Forelimb muscle (tissue), 1 donor: ENCODE measurements at regions not wholly inside any gene's neighbourhood (a gene's known extent, or its start where the extent isn't known, plus 50 kb on each side); places are given as distances from the start of the nearest gene placed in this dataset.
"Not testable (repeated sequence)": the region's sequence is repeated elsewhere in the genome, so short reads cannot be mapped to it uniquely, and the experiment has no call there.

Experiments used
- DNase-seq: peaks from one replicate; pipeline ENCODE4 v3.0.0-alpha.2; 2013; ENCODE audit warnings: low read depth

DNA sequence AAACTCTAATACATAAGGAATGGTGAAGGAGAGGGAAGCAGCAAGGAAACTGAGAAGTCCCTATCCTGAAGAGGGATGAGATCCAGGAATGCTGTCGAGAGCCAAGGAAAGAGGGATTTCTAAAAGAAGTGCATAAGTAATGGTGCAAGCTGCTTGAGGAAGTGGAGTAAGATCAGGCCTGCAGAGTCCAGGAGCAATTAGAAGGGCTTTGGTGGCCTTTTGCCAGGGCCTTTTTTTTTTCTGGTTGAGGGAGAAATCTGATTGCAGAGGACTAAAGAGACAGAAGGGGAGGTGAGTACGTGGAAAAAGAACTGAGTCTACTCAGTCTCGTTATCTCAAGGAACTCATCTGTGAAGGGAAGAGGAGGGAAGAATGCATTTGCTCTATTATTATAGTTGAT lies 396.2 kb downstream of the UTRN start:
- DNase-seq: no peak

GRCh38 chr6:144683216-144684070 lies 398.3 kb downstream of the UTRN start:
- DNase-seq: no peak

GRCh38 chr6:144688713-144689112 lies 403.6 kb downstream of the UTRN start:
- DNase-seq: no peak

- DNase-seq: no peak
Observed at GRCh38 chr6:144689503-144690040, 404.4 kb downstream of the UTRN start.

- peak; percentile 51 for DNase-seq
Observed at GRCh38 chr6:144690133-144690532, 405.0 kb downstream of the UTRN start.

- peak; percentile 34 for DNase-seq
Observed at GRCh38 chr6:144690666-144691065, 405.5 kb downstream of the UTRN start.

- DNase-seq: not testable (repeated sequence)
Observed at GRCh38 chr6:144692050-144692449, 406.9 kb downstream of the UTRN start.

DNA sequence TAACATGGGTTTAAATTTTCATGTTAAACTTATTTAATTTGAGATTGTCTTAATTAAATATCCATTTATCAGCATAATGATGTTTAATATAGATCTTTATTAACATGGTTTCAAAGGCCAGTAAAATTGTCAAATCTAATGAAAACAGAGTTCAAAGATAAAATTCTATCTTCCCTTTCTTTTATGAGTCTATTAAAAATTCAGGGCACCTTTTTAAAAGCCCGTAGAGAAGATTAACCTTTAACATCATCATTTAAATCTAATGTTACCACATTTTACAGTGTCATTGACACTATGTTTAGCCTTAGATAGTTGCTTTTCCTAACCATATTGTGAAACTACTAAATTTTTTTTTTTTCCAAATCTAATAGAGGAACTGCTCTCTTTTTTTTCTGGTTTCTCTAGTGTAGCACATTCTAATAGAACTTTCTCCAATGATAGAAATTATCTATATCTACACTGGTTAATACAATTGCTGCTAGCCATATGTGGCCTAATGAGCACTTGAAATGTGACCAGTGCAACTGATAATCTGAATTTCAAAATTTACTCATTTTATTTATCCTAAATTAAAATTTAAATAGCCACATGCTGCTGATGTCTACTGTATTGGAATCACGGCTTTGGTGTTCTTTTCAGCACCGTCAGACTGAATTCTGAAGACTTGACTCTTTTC lies 410.9 kb downstream of the UTRN start:
- no peak for DNase-seq

DNA sequence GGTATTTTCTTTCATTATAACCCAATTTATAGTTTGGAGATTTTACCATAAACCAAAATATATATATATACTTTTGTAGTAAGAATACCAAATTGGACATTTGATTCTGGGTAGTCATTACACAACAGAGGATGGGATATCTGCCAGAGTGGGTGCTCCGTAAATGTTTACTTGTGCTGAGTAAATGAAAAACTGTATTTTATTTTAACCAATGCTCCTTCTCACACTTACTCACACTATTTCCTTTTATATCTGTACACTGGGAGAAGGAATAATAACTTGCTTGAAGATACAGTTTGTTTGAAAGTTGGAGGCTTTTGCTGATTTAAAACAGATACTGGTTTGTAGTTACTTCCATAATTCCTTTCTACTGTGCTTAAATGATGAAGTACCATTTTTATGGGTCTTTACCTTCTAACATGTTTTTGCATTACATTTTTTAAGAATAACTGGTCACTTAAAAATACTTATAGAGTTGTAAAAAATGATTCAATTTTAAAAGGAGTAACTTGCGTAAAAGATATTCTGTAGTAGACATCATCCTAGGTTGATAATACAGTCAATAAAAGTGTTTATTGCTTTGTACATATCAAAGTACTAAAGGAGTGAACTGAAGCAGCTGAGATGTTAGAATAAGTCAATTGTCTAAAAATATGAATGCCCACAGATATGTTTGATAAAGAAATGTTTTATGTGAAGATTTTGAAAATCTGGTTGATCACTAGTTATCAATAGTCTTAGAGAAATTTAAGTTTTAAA lies 411.7 kb downstream of the UTRN start:
- no peak for DNase-seq

DNA sequence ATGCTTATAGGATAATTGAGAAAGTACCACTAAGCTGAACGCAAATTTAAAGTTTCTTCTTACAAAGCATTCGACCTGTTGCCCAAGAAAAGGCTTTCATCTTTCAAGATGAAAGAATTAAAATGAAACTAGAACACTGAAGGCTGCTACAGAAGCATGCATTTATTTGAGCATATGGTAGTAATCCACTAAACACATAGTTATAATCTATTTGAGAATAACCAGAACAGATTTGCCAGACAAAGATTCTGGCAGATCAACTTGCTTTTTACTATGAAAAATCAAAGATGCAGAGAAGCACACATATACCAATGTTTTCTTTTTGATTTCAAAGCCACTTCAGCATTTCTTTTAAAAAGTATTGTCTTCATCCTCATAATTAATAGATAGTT lies 412.2 kb downstream of the UTRN start:
- DNase-seq: no peak

DNA sequence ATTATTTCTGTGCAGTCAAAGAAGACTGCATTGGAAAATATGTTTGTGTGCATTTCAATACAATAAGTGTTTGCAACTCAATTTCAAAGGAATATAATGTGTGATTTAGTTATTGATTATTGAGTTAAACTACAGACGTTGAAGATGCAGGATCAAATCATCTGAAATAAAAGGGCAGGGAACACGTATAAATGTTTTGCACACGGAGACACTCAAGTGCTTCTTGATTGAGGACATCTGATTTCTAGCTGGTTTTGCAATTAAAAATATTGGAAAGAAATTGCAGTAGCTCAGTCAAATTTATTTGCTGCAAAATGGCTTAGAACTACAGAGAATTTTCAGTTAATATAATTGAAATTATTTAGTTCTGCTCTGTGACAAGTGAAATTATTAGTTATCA lies 412.7 kb downstream of the UTRN start:
- DNase-seq: no peak

DNA sequence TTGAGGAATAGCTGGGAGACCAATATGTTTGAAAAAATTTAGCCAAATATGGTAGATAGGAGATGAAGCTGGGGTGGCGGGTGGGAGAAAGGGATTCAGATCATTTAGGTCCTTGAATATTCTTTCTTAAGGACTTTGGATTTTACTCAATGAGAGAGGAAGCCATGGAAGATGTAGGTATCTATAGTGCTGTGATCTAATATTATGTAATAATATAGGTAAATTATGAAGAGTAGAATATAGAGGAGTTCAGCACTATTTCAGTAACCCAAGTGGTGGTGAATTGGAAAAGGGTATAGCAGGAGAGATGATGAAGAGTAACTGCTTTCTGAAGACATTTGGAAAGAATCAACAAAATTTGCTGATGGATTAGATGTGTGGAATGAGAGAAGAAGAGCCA lies 417.6 kb downstream of the UTRN start:
- no peak for DNase-seq

DNA sequence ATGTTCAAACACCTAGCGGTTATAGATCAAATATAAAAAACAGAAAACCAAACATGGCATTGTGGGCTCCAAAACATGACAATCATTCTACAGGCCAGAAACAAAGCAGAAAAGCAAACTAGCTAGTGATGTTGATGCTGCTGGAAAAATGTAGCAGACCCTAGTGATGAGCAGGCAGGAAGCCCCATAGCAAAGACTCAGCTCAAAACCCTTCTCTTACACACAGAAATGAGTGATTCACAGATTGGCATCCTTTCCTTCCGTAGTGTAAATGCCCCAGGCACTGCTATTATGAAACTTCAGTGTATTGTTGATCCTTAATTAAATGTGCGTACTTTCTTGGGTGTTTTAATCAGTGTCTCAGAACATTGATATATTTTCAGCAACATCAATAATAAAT lies 425.1 kb downstream of the UTRN start:
- DNase-seq: no peak

GRCh38 chr6:144711661-144712060 lies 426.5 kb downstream of the UTRN start:
- DNase-seq: no peak

DNA sequence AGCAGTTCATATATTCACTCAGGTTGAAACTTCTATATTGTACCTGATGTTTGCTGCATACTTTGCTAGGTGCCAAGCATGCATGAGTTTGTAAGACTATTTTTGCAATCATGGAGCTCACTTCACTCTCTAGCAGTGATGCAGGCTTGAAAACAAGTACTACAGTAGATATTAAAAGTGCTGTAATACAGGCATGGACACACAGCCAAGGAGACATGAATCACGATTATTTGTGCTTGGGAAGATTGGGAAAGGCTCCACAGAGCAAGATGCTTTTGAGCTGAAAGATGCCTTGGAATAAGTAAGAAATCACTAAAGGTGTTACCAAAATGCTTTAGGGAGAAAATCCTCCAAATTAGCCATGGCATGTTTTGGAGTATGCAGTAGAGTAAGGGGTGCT lies 427.4 kb downstream of the UTRN start:
- DNase-seq: no peak

GRCh38 chr6:144714021-144714712 lies 429.0 kb downstream of the UTRN start:
- DNase-seq: no peak

DNA sequence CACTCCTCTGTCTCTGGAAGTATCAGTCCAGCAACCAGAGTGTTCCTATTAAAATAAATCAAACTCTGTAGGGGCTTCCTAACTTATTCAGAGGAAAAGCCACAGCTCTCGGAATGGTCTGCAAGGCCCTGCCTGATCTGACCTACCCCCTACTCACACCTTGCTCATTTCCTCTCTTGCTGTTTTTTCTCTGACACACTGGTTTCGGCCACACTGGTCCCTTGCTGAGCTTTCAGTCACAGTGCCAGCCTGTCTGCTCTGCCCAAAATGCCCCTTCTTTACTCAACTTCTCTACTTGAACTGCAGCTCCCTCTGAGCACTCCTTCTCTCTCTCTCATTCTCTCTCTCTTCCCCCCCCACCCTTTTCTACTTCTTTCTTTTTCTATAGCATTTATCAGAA lies 430.2 kb downstream of the UTRN start:
- no peak for DNase-seq

- DNase-seq: no peak
Observed at GRCh38 chr6:144718431-144718830, 433.3 kb downstream of the UTRN start.

- DNase-seq: no peak
Observed at GRCh38 chr6:144721232-144721631, 436.1 kb downstream of the UTRN start.

- DNase-seq: no peak
Observed at GRCh38 chr6:144722154-144722737, 437.1 kb downstream of the UTRN start.

- no peak for DNase-seq
Observed at GRCh38 chr6:144722925-144723324, 437.8 kb downstream of the UTRN start.
